ENCODE measurements at regions not wholly inside any gene's neighbourhood (a gene's known extent, or its start where the extent isn't known, plus 50 kb on each side); places are given as distances from the start of the nearest gene placed in this dataset.

DNA sequence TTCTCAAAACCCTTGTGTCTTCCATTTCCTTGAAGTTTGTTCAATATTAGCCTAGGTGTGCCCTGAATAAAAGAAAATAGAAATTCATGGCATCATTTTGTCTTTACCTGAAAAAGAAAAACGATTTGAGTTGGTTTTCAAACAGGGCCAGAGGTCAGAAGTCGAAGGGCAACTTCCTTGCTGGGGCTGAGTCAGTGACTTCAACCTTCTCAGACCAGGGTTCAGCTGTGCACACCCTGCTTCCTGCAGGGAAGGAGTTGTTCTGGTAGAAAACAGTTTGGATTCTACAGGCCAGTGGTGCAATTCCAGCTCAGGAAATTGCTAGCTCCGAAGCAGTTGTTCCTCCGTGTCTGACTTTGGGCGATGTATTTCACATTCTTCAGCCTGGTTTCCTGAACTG, 132.1 kb upstream of the SLC30A5 start:
- Histone ChIP-seq H3K27ac (ENCODE audit: low read depth in 2 of 2, low read length in 2 of 2) (no peak overlapping the region), H3K27me3 (ENCODE audit: control insufficient read depth, insufficient read depth, low read length) (no peaks in the 10 kb centered on the region), H3K9me3 (ENCODE audit: control insufficient read depth in 2 of 3, insufficient read depth in 1 of 3, low read length in 3 of 3) (peaks cover 0 to 2% (median 0%) of the 10 kb centered on the region in 3 donors), H3K4me3 (ENCODE audit: low read length in 3 of 3) (no peak overlapping the region), H3K36me3 (ENCODE audit: control insufficient read depth in 2 of 3, insufficient read depth in 3 of 3, low read length in 3 of 3) (no peaks in the 10 kb centered on the region), H3K4me1 (ENCODE audit: control insufficient read depth in 2 of 3, insufficient read depth in 2 of 3, low read depth in 1 of 3, low read length in 3 of 3) (peaks cover 0 to 24% (median 8%) of the 10 kb centered on the region in 3 donors), H3K9ac (ENCODE audit: low read length in 3 of 3) (no peak overlapping the region)
- intact Hi-C loops (cut with DNase I), result no loop called here
- TF ChIP-seq, protein P1, sequence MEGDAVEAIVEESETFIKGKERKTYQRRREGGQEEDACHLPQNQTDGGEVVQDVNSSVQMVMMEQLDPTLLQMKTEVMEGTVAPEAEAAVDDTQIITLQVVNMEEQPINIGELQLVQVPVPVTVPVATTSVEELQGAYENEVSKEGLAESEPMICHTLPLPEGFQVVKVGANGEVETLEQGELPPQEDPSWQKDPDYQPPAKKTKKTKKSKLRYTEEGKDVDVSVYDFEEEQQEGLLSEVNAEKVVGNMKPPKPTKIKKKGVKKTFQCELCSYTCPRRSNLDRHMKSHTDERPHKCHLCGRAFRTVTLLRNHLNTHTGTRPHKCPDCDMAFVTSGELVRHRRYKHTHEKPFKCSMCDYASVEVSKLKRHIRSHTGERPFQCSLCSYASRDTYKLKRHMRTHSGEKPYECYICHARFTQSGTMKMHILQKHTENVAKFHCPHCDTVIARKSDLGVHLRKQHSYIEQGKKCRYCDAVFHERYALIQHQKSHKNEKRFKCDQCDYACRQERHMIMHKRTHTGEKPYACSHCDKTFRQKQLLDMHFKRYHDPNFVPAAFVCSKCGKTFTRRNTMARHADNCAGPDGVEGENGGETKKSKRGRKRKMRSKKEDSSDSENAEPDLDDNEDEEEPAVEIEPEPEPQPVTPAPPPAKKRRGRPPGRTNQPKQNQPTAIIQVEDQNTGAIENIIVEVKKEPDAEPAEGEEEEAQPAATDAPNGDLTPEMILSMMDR (IDR thresholded peaks at IDR 0.05; ENCODE audit: borderline replicate concordance, extremely low read depth, insufficient read depth), result no peak
- no peak for FAIRE-seq
- DNase-seq, result no peak

DNA sequence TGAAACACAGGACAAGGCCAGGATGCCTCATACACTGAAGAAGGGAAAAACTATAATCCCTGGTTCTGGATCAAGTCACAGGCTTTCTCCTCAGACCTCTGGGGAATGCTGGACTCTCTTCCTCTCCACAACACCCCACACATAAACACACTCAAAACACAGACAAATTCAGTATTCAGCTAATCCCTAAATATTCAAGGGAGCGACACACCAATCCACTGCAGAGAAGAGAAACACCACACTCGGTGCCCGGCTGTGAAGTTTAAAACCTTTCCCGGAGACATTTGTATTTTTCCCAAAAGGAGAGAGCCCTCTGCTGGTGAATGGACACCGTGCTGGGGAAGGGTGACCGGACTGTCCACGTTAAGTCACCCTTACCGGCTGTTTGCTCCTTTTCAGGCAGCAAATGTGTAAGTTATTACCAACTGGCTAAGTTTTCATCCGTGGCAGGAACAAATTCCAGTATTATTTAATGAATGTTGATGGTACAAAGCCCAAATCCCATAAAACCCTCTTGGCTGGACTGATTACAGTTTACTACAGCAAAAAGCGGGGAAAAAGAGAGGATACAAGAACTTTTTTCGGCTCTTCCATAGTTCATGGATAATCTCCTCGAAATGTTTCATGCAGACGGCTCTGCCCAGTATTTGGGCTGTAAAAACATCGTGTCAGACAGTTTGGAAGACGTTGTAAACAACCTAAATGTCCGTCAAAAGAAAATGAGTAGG, 130.9 kb upstream of the SLC30A5 start:
- intact Hi-C loops (cut with DNase I), result no loop called here
- FAIRE-seq (peak; percentile 70), DNase-seq (peak; percentile 66 to 91 (median 78))
- TF ChIP-seq, protein P1 (IDR thresholded peaks at IDR 0.05; ENCODE audit: borderline replicate concordance, extremely low read depth, insufficient read depth), result peak; percentile 81
- Histone ChIP-seq H3K27ac (ENCODE audit: low read depth in 2 of 2, low read length in 2 of 2) (no peak overlapping the region), H3K36me3 (ENCODE audit: control insufficient read depth in 2 of 3, insufficient read depth in 3 of 3, low read length in 3 of 3) (no peaks in the 10 kb centered on the region), H3K4me1 (ENCODE audit: control insufficient read depth in 2 of 3, insufficient read depth in 2 of 3, low read depth in 1 of 3, low read length in 3 of 3) (peaks cover 0 to 18% (median 5%) of the 10 kb centered on the region in 3 donors), H3K4me3 (ENCODE audit: low read length in 3 of 3) (peak overlapping the region in 1 of 3 donors; percentile 35), H3K9me3 (ENCODE audit: control insufficient read depth in 2 of 3, insufficient read depth in 1 of 3, low read length in 3 of 3) (peaks cover 0 to 2% (median 0%) of the 10 kb centered on the region in 3 donors), H3K9ac (ENCODE audit: low read length in 3 of 3) (peak overlapping the region in 1 of 3 donors; percentile 40), H3K27me3 (ENCODE audit: control insufficient read depth, insufficient read depth, low read length) (no peaks in the 10 kb centered on the region)

DNA sequence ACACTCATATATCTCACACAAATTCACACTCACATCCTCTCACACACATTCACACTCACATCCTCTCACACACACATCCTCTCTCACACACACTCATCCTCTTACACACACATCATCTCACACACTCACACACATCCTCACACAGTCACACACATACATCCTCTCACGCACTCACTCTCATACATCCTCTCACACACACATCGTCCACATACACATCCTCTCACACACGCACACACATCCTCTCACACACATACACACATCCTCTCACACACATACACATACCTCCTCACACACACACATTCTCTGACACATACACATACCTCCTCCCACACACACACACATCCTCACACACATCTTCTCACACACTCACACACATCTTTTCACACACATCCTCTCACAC, 129.1 kb upstream of the SLC30A5 start:
- Histone ChIP-seq H3K9ac (ENCODE audit: low read length in 3 of 3) (no peak overlapping the region), H3K27ac (ENCODE audit: low read depth in 2 of 2, low read length in 2 of 2) (no peak overlapping the region), H3K36me3 (ENCODE audit: control insufficient read depth in 2 of 3, insufficient read depth in 3 of 3, low read length in 3 of 3) (no peaks in the 10 kb centered on the region), H3K4me1 (ENCODE audit: control insufficient read depth in 2 of 3, insufficient read depth in 2 of 3, low read depth in 1 of 3, low read length in 3 of 3) (peaks cover 0 to 8% (median 3%) of the 10 kb centered on the region in 3 donors), H3K27me3 (ENCODE audit: control insufficient read depth, insufficient read depth, low read length) (no peaks in the 10 kb centered on the region), H3K4me3 (ENCODE audit: low read length in 3 of 3) (no peak overlapping the region), H3K9me3 (ENCODE audit: control insufficient read depth in 2 of 3, insufficient read depth in 1 of 3, low read length in 3 of 3) (peaks cover 0 to 2% (median 0%) of the 10 kb centered on the region in 3 donors)
- TF ChIP-seq, protein P1 (IDR thresholded peaks at IDR 0.05; ENCODE audit: borderline replicate concordance, extremely low read depth, insufficient read depth), result no peak
- FAIRE-seq (no peak), DNase-seq (no peak)
- intact Hi-C loops (cut with DNase I), result no loop called here

Data from kidney (tissue), 13 donors.